HCT116 (cell line): ENCODE measurements at regions not wholly inside any gene's neighbourhood (a gene's known extent, or its start where the extent isn't known, plus 50 kb on each side); places are given as distances from the start of the nearest gene placed in this dataset.

Source experiments
- ATF3 ChIP-seq: IDR thresholded peaks from 2 replicates; pipeline ENCODE4 v1.6.1; 2012
- CBX3 ChIP-seq: IDR thresholded peaks from 2 replicates; pipeline ENCODE4 v1.6.1; 2012; ENCODE audit warnings: low read depth
- CEBPB ChIP-seq: IDR thresholded peaks from 2 replicates; pipeline ENCODE4 v1.6.1; 2012; ENCODE audit warnings: low read depth
- CTCF ChIP-seq, 3 experiments: fragments of 200-600 bp in 1 of 3; sonication (generic) in 1 of 3; IDR thresholded peaks in 2 of 3; conservative IDR thresholded peaks in 1 of 3; 2 replicates each; pipeline ENCODE4 v1.5.1; 2012 to 2017; ENCODE audit warnings: low read depth in 2 of 3, low read length in 2 of 3, antibody characterized with exemption in 1 of 3, borderline replicate concordance in 1 of 3, control low read depth in 1 of 3, mild to moderate bottlenecking in 1 of 3, mixed read lengths in 1 of 3, mixed run types in 1 of 3, moderate library complexity in 1 of 3; ENCODE audit not compliant: insufficient read depth in 1 of 3
- EZH2phosphoT487 ChIP-seq: fragments of 200-600 bp; IDR thresholded peaks from 2 replicates; pipeline ENCODE4 v1.6.1; 2018; ENCODE audit warnings: antibody characterized with exemption, borderline replicate concordance
- POLR2A ChIP-seq: IDR thresholded peaks from 2 replicates; pipeline ENCODE4 v1.7.0; 2011; ENCODE audit warnings: borderline replicate concordance; ENCODE audit not compliant: insufficient read depth, insufficient read length; ENCODE audit errors: extremely low read depth
- POLR2AphosphoS5 ChIP-seq: IDR thresholded peaks from 2 replicates; pipeline ENCODE4 v1.6.1; 2011; ENCODE audit warnings: mild to moderate bottlenecking, low read depth, low read length, moderate library complexity
- ZFX ChIP-seq: fragments of 450-650 bp; IDR thresholded peaks from 2 replicates; pipeline ENCODE4 v1.6.1; 2017

- TF ChIP-seq CTCF (IDR thresholded peaks at IDR 0.05 in 2 of 3, conservative IDR thresholded peaks at IDR 0.05 in 1 of 3; ENCODE audit: borderline replicate concordance in 1 of 3, insufficient read depth in 1 of 3, low read depth in 2 of 3, low read length in 2 of 3) (no peak), POLR2AphosphoS5 (no peak), EZH2phosphoT487 (no peak), POLR2A (no peak), CBX3 (no peak), ATF3 (no peak), CEBPB (no peak), ZFX (no peak)
Observed at GRCh38 chr15:95988574-95988887, 342.0 kb upstream of the NR2F2 start.
